ENCODE measurements at regions not wholly inside any gene's neighbourhood (a gene's known extent, or its start where the extent isn't known, plus 50 kb on each side); places are given as distances from the start of the nearest gene placed in this dataset.
"Not testable (repeated sequence)": the region's sequence is repeated elsewhere in the genome, so short reads cannot be mapped to it uniquely, and the experiment has no call there.

GRCh38 chr1:229007701-229008100 is 263.2 kb upstream of the RAB4A start:
- intact Hi-C loops (cut with micrococcal nuclease; ENCODE audit: unreplicated experiment), result no loop called here
- CTCF ChIA-PET, result no interaction called here

GRCh38 chr1:229008347-229008746 is 262.6 kb upstream of the RAB4A start:
- CTCF ChIA-PET, result interaction anchor here (0.6 to 0.7 kb wide), 2 partner anchors 22 to 135 kb away, joined by 3 to 4 read pairs; no protein-coding TSS in a partner anchor
- H3K4me1 ChIP-seq (ENCODE audit: control insufficient read depth, insufficient read depth, low read length); intact Hi-C loops (cut with micrococcal nuclease; ENCODE audit: unreplicated experiment); ATAC-seq; DNase-seq (ENCODE audit: low read depth, low spot score); H3K9me3 ChIP-seq (ENCODE audit: control insufficient read depth, insufficient read depth, low read depth, low read length); in situ Hi-C loops (cut with HindIII; ENCODE audit: low pct_unique_long_range_greater_than_20kb, low sequenced_read_pairs); H3K36me3 ChIP-seq (ENCODE audit: control insufficient read depth, insufficient read depth, low read length); H3K4me3 ChIP-seq (ENCODE audit: low read depth in 2 of 2, low read length in 2 of 2); H3K27ac ChIP-seq (ENCODE audit: low read length); H3K27me3 ChIP-seq (ENCODE audit: control insufficient read depth, insufficient read depth, low read length); BruUV-seq (replicated peaks): not testable (repeated sequence)
- POLR2A ChIA-PET, result interaction anchor here (0.7 kb wide), 1 partner anchor 315 kb away, joined by 3 read pairs; no protein-coding TSS in a partner anchor

More at GRCh38 chr1:229007701-229008100, 263.2 kb upstream of the RAB4A start:
- POLR2A ChIA-PET, result interaction anchor here (0.7 kb wide), 1 partner anchor 314 kb away, joined by 3 read pairs; no protein-coding TSS in a partner anchor
- TF ChIP-seq TCF7L2 (IDR thresholded peaks at IDR 0.05; ENCODE audit: low read depth, low read length) (no peak), REST (IDR thresholded peaks at IDR 0.05; ENCODE audit: insufficient read depth in 1 of 2, low read depth in 2 of 2, low read length in 1 of 2) (no peak), SIN3A (IDR thresholded peaks at IDR 0.05; ENCODE audit: borderline replicate concordance, insufficient read depth, low read depth, low read length) (no peak), CTCF (IDR thresholded peaks at IDR 0.05) (no peak), POLR2AphosphoS5 (IDR thresholded peaks at IDR 0.05; ENCODE audit: low read depth, low read length) (no peak)
- Histone ChIP-seq H3K27me3 (ENCODE audit: control insufficient read depth, insufficient read depth, low read length) (no peaks in the 10 kb centered on the region), H3K4me3 (ENCODE audit: low read depth in 2 of 2, low read length in 2 of 2) (no peak overlapping the region), H3K27ac (ENCODE audit: low read length) (no peak overlapping the region), H3K9me3 (ENCODE audit: control insufficient read depth, insufficient read depth, low read depth, low read length) (no peaks in the 10 kb centered on the region), H3K4me1 (ENCODE audit: control insufficient read depth, insufficient read depth, low read length) (no peaks in the 10 kb centered on the region), H3K36me3 (ENCODE audit: control insufficient read depth, insufficient read depth, low read length) (no peaks in the 10 kb centered on the region)
- DNase-seq (ENCODE audit: low read depth, low spot score) (no peak), ATAC-seq (no peak)
- BruUV-seq (replicated peaks), result no TSS peak
- in situ Hi-C loops (cut with HindIII; ENCODE audit: low pct_unique_long_range_greater_than_20kb, low sequenced_read_pairs), result no loop called here

- TF ChIP-seq CTCF (IDR thresholded peaks at IDR 0.05), result no peak
- intact Hi-C loops (cut with micrococcal nuclease; ENCODE audit: unreplicated experiment) (no loop called here), in situ Hi-C loops (cut with HindIII; ENCODE audit: low pct_unique_long_range_greater_than_20kb, low sequenced_read_pairs) (no loop called here)
- Histone ChIP-seq H3K9me3 (ENCODE audit: control insufficient read depth, insufficient read depth, low read depth, low read length) (no peaks in the 10 kb centered on the region), H3K36me3 (ENCODE audit: control insufficient read depth, insufficient read depth, low read length) (no peaks in the 10 kb centered on the region), H3K27ac (ENCODE audit: low read length) (no peak overlapping the region), H3K27me3 (ENCODE audit: control insufficient read depth, insufficient read depth, low read length) (no peaks in the 10 kb centered on the region), H3K4me3 (ENCODE audit: low read depth in 2 of 2, low read length in 2 of 2) (no peak overlapping the region), H3K4me1 (ENCODE audit: control insufficient read depth, insufficient read depth, low read length) (no peaks in the 10 kb centered on the region)
- DNase-seq (ENCODE audit: low read depth, low spot score), result no peak
- ChIA-PET POLR2A (no interaction called here), CTCF (no interaction called here)
- ATAC-seq, result no peak
- no TSS peak for BruUV-seq (replicated peaks)
Observed at GRCh38 chr1:229011022-229011421, 259.9 kb upstream of the RAB4A start.

Data from Panc1 (cell line).